ENCODE measurements at regions not wholly inside any gene's neighbourhood (a gene's known extent, or its start where the extent isn't known, plus 50 kb on each side); places are given as distances from the start of the nearest gene placed in this dataset.

DNA sequence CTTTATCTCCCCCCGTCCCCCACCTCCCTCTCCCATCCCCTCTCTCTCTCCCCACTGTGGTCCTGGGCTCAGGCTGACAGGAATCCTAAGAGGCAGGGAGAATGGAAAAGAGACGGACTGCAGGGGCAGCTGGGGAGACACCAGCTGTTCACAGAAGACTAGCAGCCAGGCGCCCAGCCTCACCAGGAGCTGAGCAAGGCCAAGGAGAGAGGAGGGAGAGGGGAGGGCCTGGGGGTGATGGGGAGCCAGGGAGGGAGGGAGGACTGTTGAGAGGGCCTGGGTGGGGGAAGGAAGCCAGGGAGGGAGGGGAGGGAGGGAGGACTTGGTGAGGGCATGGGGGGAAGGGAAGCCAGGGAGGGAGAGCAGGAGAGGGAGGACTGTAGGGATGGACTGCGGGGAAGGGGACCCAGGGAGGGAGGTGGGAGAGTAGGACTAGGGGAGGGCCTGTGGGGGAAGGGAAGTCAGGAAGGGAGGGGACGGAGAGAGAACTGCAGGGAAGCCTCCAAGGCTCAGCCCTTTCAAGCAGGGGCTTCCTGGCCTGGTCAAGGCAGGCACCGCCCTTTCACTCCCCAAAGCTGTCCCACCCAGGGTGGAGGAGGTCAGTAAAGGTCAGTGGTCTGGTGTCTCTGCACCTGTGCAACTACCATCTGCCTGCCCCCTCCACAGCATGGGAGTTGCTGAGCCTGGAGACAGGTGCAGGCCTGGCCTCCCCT, 517.7 kb upstream of the MYT1L start:
- DNase-seq (ENCODE audit: low read depth) = no peak

DNA sequence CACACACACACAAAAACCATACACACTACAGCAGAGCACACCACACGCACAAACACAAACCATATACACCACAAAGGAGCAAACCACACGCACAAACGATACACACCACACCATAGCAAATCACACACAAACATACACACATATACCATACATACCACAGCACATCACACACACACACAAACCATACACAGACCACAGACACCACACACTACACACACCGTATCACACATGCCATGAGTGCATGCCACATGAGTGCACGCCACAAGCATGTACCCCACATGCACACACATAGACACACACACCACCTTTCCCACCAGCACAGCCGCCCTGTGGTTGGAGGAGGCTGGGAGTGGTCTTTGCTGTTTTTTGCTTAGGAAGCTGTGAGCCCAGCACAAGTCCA, 517.1 kb upstream of the MYT1L start:
- no peak for DNase-seq (ENCODE audit: low read depth)

DNA sequence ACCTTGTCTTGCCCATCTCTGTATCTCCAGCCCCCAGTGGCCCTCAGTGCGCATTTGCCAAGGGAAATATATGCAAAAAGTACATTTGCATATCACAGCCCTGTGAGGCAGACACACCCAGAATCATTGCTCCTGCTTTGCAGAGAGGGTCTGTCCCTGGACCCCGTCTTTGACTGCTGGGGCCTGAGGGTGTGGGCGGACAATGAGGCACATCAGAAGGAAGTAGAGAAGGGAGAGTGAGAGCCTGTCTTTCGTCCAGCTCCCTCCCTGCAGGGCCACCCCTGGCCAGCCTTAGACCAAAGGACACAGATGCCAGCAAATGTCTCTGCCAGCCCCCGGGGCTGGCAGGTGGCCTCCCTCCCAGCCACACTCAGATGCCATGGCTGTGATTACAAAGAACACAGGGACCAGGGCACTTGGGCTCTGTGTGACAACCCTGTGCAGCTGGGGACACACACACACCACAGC, 516.2 kb upstream of the MYT1L start:
- no peak for DNase-seq (ENCODE audit: low read depth)

DNA sequence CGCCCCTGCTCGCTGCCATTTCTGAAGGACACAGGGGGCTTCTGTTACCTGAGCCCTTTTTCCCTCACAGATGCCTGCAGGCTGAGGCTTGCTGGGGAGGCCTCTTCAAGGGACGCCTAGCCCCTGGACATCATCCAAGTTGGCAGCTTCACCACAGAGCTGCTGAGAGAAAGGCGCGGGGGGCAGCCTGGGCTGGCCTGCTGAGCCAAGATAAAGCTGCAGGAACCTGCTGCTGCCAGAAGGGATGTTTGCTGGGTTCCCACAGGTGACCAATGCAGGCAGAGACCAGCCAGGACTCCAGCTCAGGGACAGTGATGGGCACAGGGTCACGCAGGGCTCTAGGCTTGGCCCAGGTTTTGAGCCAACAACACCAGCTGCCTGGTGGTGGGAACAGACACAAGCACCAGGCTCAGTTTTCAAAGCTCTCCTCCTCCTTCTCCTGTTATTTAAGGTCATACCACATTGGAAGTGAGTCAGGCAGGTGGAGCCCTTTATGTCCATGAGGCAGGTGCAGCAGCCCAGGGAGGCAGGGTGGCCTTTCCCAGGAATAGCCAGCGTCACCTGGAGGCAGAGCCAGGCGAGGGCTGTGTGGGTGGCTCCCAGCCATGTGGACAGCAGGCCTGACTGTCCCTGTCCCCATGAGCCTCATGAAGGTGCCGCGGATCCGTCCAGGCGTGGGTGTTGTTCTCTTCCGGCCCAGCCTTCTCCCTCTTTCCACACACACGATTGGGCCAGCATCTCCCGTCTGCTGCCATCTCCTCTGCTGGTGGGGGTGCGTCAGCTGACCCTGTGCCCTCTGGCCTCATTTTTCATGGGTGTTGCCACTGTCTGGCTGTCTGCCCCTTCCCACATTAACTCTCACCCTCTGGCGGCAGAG, 515.5 kb upstream of the MYT1L start:
- no peak for DNase-seq (ENCODE audit: low read depth)

DNA sequence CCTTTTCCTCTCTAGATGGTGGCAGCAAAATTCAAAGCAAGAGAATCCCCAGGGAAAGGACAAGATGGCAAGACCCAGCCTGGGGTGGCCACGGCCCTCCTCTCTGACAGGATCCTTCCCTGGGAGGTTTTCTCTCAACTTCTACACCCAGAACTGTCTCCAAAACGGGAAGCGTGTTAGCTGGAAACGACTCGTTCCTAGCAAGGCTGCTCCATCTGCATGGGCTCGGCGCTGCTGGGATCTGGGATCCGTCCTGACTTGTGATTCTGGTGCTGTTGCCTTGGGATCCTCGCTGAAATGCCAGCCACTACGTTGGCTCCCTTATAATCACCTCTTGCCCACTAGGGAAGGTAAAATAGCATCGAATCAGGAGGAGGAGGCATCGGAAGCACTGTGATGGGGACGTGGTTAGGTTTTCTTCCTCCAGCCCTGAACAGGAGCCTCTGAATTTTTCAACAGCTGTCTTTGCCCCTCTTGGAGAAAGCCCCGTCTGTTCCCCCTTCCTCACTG, 514.8 kb upstream of the MYT1L start:
- no peak for DNase-seq (ENCODE audit: low read depth)

DNA sequence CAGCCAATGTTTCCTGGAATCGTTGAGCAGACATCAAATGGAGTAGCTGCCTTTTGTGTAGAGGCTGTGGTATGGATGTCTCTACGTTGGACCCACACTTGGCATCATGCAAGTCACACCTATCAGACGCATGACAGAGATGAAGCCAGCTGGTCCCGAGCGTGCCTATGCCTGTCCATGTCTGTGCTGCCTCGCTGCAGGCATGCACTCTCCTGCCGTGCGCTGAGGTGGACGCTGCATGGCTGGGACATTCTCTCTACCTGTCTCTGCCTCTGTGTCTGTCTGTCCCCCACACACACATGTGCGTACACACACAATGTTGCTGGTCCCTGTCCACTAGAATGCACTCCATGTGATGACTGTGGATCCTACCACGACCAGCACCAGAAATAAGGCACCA, 514.2 kb upstream of the MYT1L start:
- no peak for DNase-seq (ENCODE audit: low read depth)

DNA sequence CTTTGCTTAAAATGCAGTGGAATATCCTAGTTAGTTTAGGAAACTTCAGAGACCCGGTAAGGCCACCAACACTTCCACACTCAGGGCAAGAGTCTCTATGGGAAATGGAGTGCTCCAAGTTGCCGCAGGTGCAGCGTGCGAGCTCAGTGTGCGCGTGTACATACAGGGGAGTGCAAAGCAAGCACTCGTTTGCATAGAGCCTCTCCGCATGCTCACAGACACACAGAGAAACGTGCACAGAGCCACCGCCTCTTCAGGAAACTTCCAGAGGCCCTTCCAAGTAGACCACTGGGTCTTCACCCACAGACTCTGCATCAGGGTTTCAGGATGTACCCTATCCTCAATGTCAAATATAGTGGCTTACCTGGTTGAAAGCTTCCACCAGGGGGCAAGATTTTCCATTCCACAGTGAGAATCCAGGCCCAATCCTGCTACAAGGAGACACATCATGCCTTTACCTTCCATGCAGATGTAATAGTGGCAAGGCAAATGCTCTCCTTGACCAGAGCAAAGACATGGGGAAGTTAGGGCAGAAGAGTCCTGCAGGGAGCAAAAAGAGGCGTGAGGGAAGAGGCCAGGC, 513.0 kb upstream of the MYT1L start:
- no peak for DNase-seq (ENCODE audit: low read depth)

DNA sequence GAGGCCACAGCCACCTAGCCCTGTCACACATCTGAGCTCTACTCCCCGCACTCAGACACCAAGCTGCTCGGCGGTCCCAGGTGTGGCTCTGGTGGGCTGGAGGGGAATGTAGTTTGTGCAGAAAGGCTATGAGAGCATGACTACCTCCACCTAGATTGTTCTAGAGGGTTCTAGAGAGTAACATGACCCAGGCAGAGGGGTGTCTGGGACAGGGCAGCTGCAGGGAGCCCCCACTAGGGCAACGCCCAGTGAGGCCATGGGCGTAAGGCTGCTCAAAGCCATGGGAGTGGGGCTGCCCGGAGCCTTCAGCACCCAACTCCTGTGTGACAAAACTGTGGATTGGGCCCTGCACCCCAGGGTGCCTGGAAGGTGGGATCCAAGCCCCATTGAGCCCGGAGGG, 511.4 kb upstream of the MYT1L start:
- DNase-seq (ENCODE audit: low read depth) = no peak

DNA sequence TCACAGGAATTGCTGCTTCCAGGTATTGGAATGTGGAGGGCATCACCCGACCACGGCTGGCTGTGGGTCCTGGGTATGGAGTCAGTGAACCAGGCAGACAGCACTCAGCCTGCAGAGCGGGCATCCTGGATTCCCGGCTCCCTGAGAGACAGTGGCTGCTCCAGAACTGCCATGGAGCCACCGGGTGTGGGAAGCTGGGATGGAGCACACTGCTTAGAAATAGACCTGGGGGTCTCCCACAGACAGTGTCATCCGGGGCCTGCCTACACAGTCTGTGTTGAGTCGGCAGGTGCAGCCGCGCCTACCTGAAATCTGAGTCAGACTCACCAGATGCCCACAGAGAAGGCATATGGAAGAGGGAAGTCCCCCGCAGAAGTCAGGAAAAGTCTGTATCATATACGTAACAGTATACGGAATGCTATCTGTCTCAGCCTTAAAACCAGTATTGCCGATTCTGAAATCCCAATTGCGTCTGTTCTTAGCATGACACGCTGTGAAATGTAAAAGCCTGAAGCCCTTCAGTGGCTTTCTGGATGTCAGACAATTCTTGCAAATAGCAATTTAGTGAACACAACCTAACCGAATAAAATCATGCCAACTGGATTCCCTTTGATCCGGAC, 509.7 kb upstream of the MYT1L start:
- DNase-seq (ENCODE audit: low read depth) = no peak

DNA sequence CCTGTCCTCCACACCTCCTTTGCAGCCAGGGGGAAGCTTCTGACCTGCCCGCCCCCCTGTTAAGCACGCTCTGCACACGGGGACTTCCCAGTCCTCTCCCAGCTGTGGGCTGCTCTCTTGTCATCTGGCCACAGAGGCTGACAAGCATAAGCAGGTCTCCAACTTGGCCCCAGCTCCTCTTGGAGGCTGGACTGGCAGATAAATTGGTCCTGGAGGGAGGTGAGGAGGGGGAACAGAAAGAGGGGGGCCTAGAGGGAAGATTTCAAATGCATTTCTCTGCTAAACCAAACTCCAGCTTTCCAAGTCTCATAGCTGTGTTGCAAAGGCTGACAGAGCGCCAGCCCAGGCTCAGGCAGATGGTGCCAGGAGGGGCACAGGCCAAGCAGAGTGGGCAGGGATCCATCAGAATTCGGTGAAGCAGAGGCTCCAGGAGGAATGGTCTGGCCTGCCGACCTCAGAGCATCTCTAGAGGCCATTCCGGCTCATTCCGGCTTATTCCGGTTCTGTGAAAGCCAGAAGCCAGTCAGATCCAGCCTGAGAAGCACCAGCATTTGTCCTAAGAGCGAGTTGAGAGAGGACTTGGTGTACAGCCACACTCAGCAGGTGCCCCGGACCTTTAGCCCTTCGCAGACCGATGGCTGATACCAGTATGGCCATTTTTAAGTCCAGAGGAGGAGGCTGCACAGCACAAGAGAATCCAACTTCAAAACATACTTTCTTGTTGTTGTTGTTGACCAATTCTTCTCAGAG, 508.9 kb upstream of the MYT1L start:
- no peak for DNase-seq (ENCODE audit: low read depth)

DNA sequence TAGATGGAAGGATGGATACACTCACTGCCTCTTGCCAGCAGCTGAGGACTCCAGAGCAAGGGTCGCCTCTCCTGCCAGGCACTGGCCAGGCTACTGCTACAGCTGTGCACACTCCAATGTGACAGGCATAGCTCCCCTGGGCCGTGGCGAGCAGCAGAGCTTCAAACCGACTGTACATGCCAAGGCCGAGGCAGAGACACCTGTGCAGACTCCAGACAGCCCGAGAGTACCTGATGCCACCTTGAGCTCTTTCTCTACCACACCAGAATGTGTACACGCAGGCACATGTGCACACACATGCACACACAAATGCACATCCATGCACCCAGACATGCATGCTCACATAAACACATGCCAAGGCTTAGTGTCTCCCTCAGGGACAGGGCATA, 508.3 kb upstream of the MYT1L start:
- no peak for DNase-seq (ENCODE audit: low read depth)

DNA sequence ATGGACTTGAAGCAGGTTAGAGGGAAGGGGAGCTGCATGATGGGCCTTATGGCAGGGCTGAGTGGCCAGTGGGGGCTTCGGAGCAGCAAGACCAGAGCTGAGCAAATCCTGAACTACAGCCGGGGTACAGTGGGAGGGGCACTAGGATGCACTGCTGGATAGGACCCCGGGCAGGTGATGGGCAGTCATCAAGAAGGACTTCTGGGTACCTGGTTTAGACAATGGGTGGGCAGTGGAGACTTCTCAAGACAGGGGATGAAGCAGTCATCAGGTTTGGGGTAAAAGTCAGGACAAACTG, 507.4 kb upstream of the MYT1L start:
- no peak for DNase-seq (ENCODE audit: low read depth)

DNA sequence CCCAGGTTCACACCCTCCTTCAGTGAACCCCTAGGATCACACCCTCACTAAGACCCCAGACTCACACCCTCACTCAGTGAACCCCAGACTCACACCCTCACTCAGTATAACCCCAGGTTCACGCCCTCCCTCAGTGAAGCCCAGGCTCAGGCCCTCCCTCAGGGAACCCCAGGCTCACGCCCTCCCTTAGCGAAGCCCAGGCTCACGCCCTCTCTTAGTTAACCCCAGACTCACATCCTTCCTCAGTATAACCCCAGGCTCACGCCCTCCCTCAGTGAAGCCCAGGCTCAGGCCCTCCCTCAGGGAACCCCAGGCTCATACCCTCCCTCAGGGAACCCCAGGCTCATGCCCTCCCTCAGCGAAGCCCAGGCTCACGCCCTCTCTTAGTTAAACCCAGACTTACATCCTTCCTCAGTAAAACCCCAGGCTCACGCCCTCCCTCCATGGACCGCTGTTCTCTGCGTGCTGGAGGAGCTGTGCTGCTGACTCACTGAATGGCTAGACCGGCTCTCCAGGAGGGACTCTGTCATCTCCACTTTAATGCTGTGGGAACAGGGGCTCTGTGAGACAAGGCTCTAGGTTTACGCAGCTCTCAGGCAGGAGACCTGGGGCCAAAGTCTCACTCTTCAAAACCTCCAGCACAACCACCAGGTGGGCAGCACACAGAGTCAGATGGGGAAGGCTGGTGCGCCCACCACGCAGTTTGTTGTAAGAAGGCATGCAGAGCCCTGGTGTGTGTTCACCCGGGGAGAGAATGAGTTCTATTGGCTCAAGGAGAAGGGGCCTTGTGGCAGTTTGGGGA, 506.9 kb upstream of the MYT1L start:
- DNase-seq (ENCODE audit: low read depth) = no peak

DNA sequence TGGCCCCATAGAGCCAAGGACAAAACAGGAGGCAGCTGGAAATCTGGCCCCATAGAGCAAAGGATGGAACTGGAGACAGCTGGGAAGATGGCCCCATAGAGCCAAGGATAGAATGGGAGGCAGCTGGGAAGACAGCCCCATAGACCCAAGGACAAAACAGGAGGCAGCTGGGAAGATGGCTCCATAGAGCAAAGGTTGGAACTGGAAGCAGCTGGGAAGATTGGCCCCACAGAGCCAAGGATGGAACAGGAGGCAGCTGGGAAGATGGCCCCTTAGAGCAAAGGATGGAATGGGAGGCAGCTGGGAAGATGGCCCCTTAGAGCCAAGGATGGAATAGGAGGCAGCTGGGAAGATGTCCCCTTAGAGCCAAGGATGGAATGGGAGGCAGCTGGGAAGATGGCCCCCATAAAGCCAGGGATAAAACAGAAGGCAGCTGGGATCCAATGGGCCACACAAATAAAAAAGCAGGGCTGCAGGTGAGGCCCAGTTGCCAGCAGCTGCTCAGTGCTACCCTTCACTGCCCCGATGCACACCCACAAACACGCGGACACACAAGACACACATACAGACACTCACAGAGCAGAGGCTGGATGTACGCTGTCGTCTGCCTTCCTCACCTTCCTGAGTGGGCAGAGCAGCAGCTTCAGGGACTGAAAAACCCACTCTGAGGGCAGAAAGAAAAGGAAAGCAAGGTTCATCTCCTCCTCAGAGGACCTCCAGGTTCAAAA, 505.4 kb upstream of the MYT1L start:
- DNase-seq (ENCODE audit: low read depth) = no peak

DNA sequence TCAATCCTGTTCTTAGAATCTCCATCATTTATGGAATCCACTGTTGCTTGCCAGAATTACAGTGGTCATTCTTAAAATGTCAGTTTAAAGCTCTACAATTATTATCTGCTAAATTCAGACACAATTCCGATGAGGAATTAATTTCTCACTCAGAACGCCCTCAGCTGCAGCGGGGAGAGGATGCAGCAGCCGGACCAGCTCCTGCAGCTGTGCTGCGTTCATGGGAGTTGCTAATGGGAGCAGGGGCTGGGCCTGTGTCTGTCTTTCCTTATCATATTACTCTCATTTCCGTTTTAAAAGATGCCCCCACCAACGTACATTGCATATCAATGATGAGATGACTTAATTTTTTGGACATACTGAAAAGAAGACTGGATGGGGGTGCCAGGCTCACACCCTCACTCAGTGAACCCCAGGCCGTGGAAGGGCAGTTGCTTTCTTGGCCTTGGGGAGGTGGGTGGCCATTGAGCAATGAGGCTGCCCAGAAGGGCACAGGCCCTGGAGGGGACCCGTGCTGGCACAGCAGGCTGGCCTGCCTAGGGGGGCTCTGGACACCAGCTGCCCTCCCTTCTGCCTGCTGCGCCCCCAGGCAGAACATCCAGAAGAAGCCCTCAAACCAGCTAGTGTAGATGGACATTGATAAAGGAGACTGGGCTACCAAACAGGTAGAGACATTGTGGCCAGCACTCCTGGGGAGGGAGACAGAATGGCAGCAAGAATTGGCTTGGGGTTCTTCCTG, 503.6 kb upstream of the MYT1L start:
- no peak for DNase-seq (ENCODE audit: low read depth)

DNA sequence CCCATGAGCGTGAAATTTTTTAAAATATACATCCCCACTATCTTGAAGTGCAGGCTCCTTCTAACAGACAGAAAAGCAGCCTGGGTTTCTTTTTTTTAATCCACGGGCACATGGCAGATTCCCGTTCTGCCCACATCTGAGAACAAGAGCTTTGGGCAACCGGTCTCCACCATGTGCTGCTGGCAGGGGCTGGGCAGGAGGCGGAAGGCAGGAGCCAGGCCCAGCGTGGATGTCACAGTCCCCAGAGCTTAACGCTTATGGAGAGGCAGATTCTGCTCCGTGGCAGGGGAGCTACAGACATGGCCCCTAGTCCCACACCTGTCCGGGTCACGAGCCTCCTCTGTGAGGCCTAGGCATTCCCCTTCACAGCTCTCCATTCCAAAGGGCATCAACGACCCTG, 503.0 kb upstream of the MYT1L start:
- no peak for DNase-seq (ENCODE audit: low read depth)

DNA sequence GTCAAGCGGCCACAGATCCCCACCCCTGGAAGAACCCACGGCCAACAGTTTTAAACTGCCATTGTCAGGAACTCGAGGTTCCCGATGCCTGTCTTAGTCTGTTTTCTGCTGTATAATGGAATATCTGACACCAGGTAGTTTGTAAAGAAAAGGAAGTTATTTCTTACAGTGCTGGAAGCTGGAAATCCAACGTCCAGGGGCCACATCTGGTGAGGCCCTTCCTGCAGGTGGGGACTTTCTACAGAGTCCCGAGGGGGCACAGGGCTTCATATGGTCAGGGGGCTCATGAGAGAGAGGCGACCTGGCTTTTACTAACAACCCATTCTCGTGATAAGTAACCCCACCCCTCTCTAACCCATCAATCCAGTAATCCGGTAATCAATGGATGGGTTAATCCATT, 501.6 kb upstream of the MYT1L start:
- no peak for DNase-seq (ENCODE audit: low read depth)

DNA sequence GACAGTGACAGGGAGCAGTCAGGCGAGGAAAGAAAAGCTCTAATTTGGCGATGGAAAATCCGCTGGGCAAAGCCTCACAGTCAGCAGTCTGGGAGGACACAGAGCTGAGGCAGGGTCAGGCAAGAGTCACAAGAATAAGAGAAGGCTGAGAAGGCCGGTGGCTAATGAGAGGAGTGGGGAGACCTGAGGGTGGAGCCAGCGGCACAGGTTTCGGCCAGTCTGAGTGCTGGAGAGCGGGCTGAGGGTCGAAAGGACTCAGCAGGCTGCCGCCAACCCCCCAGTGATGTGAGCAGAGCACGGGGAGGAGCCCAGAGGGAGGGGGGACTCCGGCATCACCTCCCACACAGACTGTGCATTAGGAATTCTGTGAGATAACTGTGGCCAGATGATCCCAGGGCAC, 500.6 kb upstream of the MYT1L start:
- DNase-seq (ENCODE audit: low read depth) = no peak

DNA sequence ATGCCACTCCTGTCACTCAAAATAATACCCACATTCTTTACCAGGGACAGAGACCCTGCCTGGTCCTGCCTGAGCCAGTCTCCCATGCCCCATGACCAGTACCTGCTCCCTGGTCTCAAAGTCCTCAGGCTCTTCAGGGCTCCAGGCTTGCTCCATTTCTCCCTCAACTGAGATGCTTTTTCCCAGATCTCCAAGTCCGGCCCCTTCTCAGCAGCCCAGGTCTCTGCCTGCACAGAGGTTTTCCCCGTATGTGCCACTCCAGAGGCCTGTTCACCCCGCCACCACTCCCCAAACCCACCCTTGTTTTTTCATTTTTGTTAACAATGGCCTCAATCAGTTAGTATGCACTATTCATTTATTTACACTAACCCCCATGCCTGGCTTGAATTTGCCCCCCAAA, 499.5 kb upstream of the MYT1L start:
- no peak for DNase-seq (ENCODE audit: low read depth)
